IMR-90 (cell line): ENCODE measurements at regions not wholly inside any gene's neighbourhood (a gene's known extent, or its start where the extent isn't known, plus 50 kb on each side); places are given as distances from the start of the nearest gene placed in this dataset.

Experiments used
- ATAC-seq: fragments of 200-7000 bp; cut with Tn5 transposase; 2 replicates; pipeline ENCODE4 v1.9.1; 2020; ENCODE audit warnings: low read depth, mild to moderate bottlenecking, moderate library complexity
- BruUV-seq: library from RNA; stranded (reverse); fragments of 400-500 nt; replicated peaks from 2 replicates; lab custom pipeline; 2021; lab: Mats Ljungman, UMichigan
- CTCF ChIA-PET: fragments of 300-600 bp; formaldehyde crosslinking; extraction: SDS; loops from one replicate; lab custom pipeline; 2021; ENCODE audit warnings: antibody characterized with exemption; lab: Yijun Ruan, JAX
- POLR2A ChIA-PET: fragments of 300-600 bp; sonication (Branson Sonifier 250); formaldehyde crosslinking; loops from one replicate; lab custom pipeline; 2022; ENCODE audit warnings: antibody characterized with exemption; ENCODE audit not compliant: unreplicated experiment; lab: Charles Lee
- DNase-seq: peaks from one replicate; pipeline ENCODE4 v3.0.0; 2013
- H2AFZ ChIP-seq: replicated peaks from 2 replicates; pipeline ENCODE3; 2013; ENCODE audit warnings: low read length, mild to moderate bottlenecking; ENCODE audit not compliant: poor library complexity
- H2AK5ac ChIP-seq: 2 replicates; pipeline ENCODE4 v1.6.1; 2013; ENCODE audit warnings: low read depth, low read length, inconsistent platforms
- H2AK9ac ChIP-seq: replicated peaks from 2 replicates; pipeline ENCODE3; 2013; ENCODE audit warnings: mild to moderate bottlenecking, low read depth, low read length, moderate library complexity; ENCODE audit not compliant: poor library complexity
- H2BK120ac ChIP-seq: 2 replicates; pipeline ENCODE4 v1.6.1; 2013; ENCODE audit warnings: low read depth, low read length, inconsistent platforms
- H2BK15ac ChIP-seq: 3 replicates; pipeline ENCODE4 v1.6.1; 2013; ENCODE audit warnings: low read depth, low read length, inconsistent platforms
- H2BK20ac ChIP-seq: 2 replicates; pipeline ENCODE4 v1.6.1; 2013; ENCODE audit warnings: low read depth, mild to moderate bottlenecking, inconsistent platforms, low read length, moderate library complexity
- H2BK5ac ChIP-seq: 2 replicates; pipeline ENCODE4 v1.6.1; 2013; ENCODE audit warnings: mild to moderate bottlenecking, low read depth, low read length, inconsistent platforms; ENCODE audit not compliant: poor library complexity, severe bottlenecking
- H3K14ac ChIP-seq: replicated peaks from 2 replicates; pipeline ENCODE4 v1.6.1; 2013; ENCODE audit warnings: low read depth, low read length, inconsistent platforms
- H3K18ac ChIP-seq: 2 replicates; pipeline ENCODE4 v1.6.1; 2013; ENCODE audit warnings: low read depth, low read length, control low read depth
- H3K23ac ChIP-seq: 2 replicates; pipeline ENCODE4 v1.6.1; 2013; ENCODE audit warnings: low read depth, low read length, inconsistent platforms
- H3K27ac ChIP-seq: 2 replicates; pipeline ENCODE4 v1.5.1; 2013; ENCODE audit warnings: mild to moderate bottlenecking, control low read depth, low read length; ENCODE audit not compliant: insufficient read depth
- H3K27me3 ChIP-seq: 2 replicates; pipeline ENCODE4 v1.6.1; 2013; ENCODE audit warnings: low read length; ENCODE audit not compliant: control insufficient read depth, insufficient read depth
- H3K36me3 ChIP-seq: 2 replicates; pipeline ENCODE4 v1.6.1; 2013; ENCODE audit warnings: low read length, mixed read lengths; ENCODE audit not compliant: control insufficient read depth, insufficient read depth
- H3K4ac ChIP-seq: 2 replicates; pipeline ENCODE4 v1.6.1; 2013; ENCODE audit warnings: low read depth, low read length, inconsistent platforms
- H3K4me1 ChIP-seq: 2 replicates; pipeline ENCODE4 v1.6.1; 2013; ENCODE audit warnings: low read length, mixed read lengths; ENCODE audit not compliant: control insufficient read depth, insufficient read depth
- H3K4me2 ChIP-seq: 2 replicates; pipeline ENCODE4 v1.6.1; 2013; ENCODE audit warnings: low read depth, mild to moderate bottlenecking, control low read depth, low read length, moderate library complexity
- H3K4me3 ChIP-seq: 2 replicates; pipeline ENCODE4 v1.5.1; 2013; ENCODE audit warnings: low read depth, mild to moderate bottlenecking, control low read depth, low read length, moderate library complexity; ENCODE audit not compliant: insufficient read depth
- H3K56ac ChIP-seq: 2 replicates; pipeline ENCODE4 v1.6.1; 2013; ENCODE audit warnings: low read length, inconsistent platforms; ENCODE audit not compliant: insufficient read depth; ENCODE audit errors: extremely low read depth
- H3K79me1 ChIP-seq, 2 experiments: 2 replicates each; pipeline ENCODE4 v1.6.1; 2013; ENCODE audit warnings: low read length in 2 of 2, inconsistent platforms in 1 of 2, low read depth in 1 of 2
- H3K9ac ChIP-seq: 2 replicates; pipeline ENCODE4 v1.6.1; 2013; ENCODE audit warnings: low read depth, low read length, control low read depth
- H3K9me1 ChIP-seq: 2 replicates; pipeline ENCODE4 v1.6.1; 2013; ENCODE audit warnings: low read length, inconsistent platforms; ENCODE audit not compliant: insufficient read depth
- H3K9me3 ChIP-seq: 2 replicates; pipeline ENCODE4 v1.6.1; 2013; ENCODE audit warnings: low read length; ENCODE audit not compliant: control insufficient read depth, insufficient read depth
- H4K20me1 ChIP-seq: 2 replicates; pipeline ENCODE4 v1.6.1; 2013; ENCODE audit warnings: low read length, inconsistent platforms; ENCODE audit not compliant: insufficient read depth
- H4K5ac ChIP-seq: 2 replicates; pipeline ENCODE4 v1.6.1; 2013; ENCODE audit warnings: mild to moderate bottlenecking, low read depth, low read length, control low read depth
- H4K8ac ChIP-seq, 2 experiments: 2 replicates each; pipeline ENCODE4 v1.6.1; 2013; ENCODE audit warnings: low read depth in 2 of 2, low read length in 2 of 2, control low read depth in 1 of 2, inconsistent platforms in 1 of 2
- H4K91ac ChIP-seq: 2 replicates; pipeline ENCODE4 v1.6.1; 2013; ENCODE audit warnings: low read depth, low read length, inconsistent platforms; ENCODE audit not compliant: insufficient read depth
- BHLHE40 ChIP-seq: fragments of 150-350 bp; IDR thresholded peaks from 2 replicates; pipeline ENCODE4 v1.6.1; 2016; ENCODE audit warnings: mild to moderate bottlenecking, low read depth, low read length
- CEBPB ChIP-seq: IDR thresholded peaks from 2 replicates; pipeline ENCODE4 v1.6.1; 2012; ENCODE audit warnings: low read depth, low read length, improper control_type of control experiment
- CTCF ChIP-seq: conservative IDR thresholded peaks from 2 replicates; pipeline ENCODE4 v1.5.1; 2012; ENCODE audit warnings: mild to moderate bottlenecking, low read depth, low read length, improper control_type of control experiment
- ELK1 ChIP-seq: fragments of 150-350 bp; IDR thresholded peaks from 2 replicates; pipeline ENCODE4 v1.6.1; 2016; ENCODE audit warnings: low read depth, mild to moderate bottlenecking, low read length, moderate library complexity, borderline replicate concordance
- FOS ChIP-seq: fragments of 150-350 bp; IDR thresholded peaks from 2 replicates; pipeline ENCODE4 v1.6.1; 2016; ENCODE audit warnings: low read depth, low read length
- MAFK ChIP-seq: IDR thresholded peaks from 2 replicates; pipeline ENCODE4 v1.6.1; 2012; ENCODE audit warnings: low read depth, low read length, improper control_type of control experiment
- MAZ ChIP-seq: IDR thresholded peaks from 2 replicates; pipeline ENCODE4 v1.6.1; 2012; ENCODE audit warnings: low read depth, mild to moderate bottlenecking, low read length, improper control_type of control experiment, moderate library complexity, borderline replicate concordance
- MXI1 ChIP-seq: IDR thresholded peaks from 2 replicates; pipeline ENCODE4 v1.6.1; 2012; ENCODE audit warnings: low read depth, mild to moderate bottlenecking, low read length, moderate library complexity, borderline replicate concordance
- POLR2A ChIP-seq: IDR thresholded peaks from 2 replicates; pipeline ENCODE4 v1.6.1; 2012; ENCODE audit warnings: mild to moderate bottlenecking, low read depth, low read length
- RAD21 ChIP-seq: IDR thresholded peaks from 2 replicates; pipeline ENCODE4 v1.6.1; 2012; ENCODE audit warnings: low read length, improper control_type of control experiment
- RFX5 ChIP-seq: IDR thresholded peaks from 2 replicates; pipeline ENCODE4 v1.8.0; 2012; ENCODE audit warnings: low read depth, mild to moderate bottlenecking, low read length, moderate library complexity
- WGBS, 2 experiments: methylation state at CpG; one replicate each; pipeline versions ENCODE4 v1.1.5 to v1.1.7; 2013; ENCODE audit warnings: missing lambda C conversion rate in 2 of 2; ENCODE audit not compliant: insufficient read length in 1 of 2; ENCODE audit errors: extremely low coverage in 2 of 2; 5-methylcytosine and 5-hydroxymethylcytosine counted together
- dilution Hi-C: fragments of 300-500 bp; cut with HindIII; formaldehyde crosslinking; loops from one replicate; pipeline ENCODE4 v1.14.3; 2018; ENCODE audit warnings: low sequenced_read_pairs; ENCODE audit not compliant: unreplicated experiment
- in situ Hi-C: fragments of 300-500 bp; cut with MboI; formaldehyde crosslinking; loops from 3 replicates; pipeline ENCODE4 v1.14.3; 2019; ENCODE audit warnings: low sequenced_read_pairs, inconsistent platforms, mixed read lengths
- intact Hi-C: fragments of 100-400 bp; cut with micrococcal nuclease; formaldehyde crosslinking; loops from 2 replicates; pipeline ENCODE4 v1.10.0; 2022

- ChIA-PET POLR2A (no interaction called here), CTCF (no interaction called here)
- no CpG with 5 or more reads among the region's 4 CpGs for WGBS, 2 experiments
- no peaks in the 10 kb centered on the region for H3K79me1 ChIP-seq
- dilution Hi-C loops (no loop called here), intact Hi-C loops (no loop called here), in situ Hi-C loops (loop anchor here (25.0 kb wide), 1 partner anchor 752 kb away; no protein-coding TSS in a partner anchor)
- H3K9me3 ChIP-seq = peaks cover 11% of the 10 kb centered on the region; the same call in 1 of the 2 replicates
- DNase-seq = no peak
- no peak overlapping the region for H3K23ac ChIP-seq
- no peak for ATAC-seq
- H3K27ac ChIP-seq = no peak overlapping the region
- H2AK5ac ChIP-seq = no peak overlapping the region
- H3K56ac ChIP-seq = no peak overlapping the region
- H2AK9ac ChIP-seq = no peak overlapping the region
- H3K14ac ChIP-seq = no peak overlapping the region
- no peaks in the 10 kb centered on the region for H3K4me1 ChIP-seq
- no peak overlapping the region for H4K5ac ChIP-seq
- no peak overlapping the region for H2BK20ac ChIP-seq
- H3K27me3 ChIP-seq = no peaks in the 10 kb centered on the region
- no peak overlapping the region for H4K8ac ChIP-seq
- no peak overlapping the region for H2BK120ac ChIP-seq
- no TSS peak for BruUV-seq
- no peak overlapping the region for H3K4ac ChIP-seq
- H4K20me1 ChIP-seq = no peaks in the 10 kb centered on the region
- no peak overlapping the region for H3K4me3 ChIP-seq
- H2AFZ ChIP-seq = no peak overlapping the region
- no peak overlapping the region for H2BK5ac ChIP-seq
- no peak overlapping the region for H4K91ac ChIP-seq
- no peak overlapping the region for H3K18ac ChIP-seq
- H3K9me1 ChIP-seq = no peaks in the 10 kb centered on the region
- no peaks in the 10 kb centered on the region for H3K36me3 ChIP-seq
- no peak for TF ChIP-seq FOS
- no peak for TF ChIP-seq MAZ
- TF ChIP-seq RFX5 = no peak
- no peak for TF ChIP-seq POLR2A
- no peak for TF ChIP-seq RAD21
- TF ChIP-seq ELK1 = no peak
- TF ChIP-seq BHLHE40 = no peak
- TF ChIP-seq MXI1 = no peak
- no peak for TF ChIP-seq MAFK
- TF ChIP-seq CEBPB = no peak
- TF ChIP-seq CTCF = no peak
- H3K4me2 ChIP-seq = no peak overlapping the region
- no peak overlapping the region for H3K9ac ChIP-seq
- no peak overlapping the region for H2BK15ac ChIP-seq
Observed at GRCh38 chr19:30638889-30639288, 266.7 kb downstream of the ZNF536 start.
